Brain pericyte (primary cell): ENCODE measurements at regions not wholly inside any gene's neighbourhood (a gene's known extent, or its start where the extent isn't known, plus 50 kb on each side); places are given as distances from the start of the nearest gene placed in this dataset.

Source experiments
- DNase-seq: peaks from one replicate; pipeline ENCODE4 v3.0.0-alpha.2; 2012; ENCODE audit warnings: low read depth, low spot score

DNA sequence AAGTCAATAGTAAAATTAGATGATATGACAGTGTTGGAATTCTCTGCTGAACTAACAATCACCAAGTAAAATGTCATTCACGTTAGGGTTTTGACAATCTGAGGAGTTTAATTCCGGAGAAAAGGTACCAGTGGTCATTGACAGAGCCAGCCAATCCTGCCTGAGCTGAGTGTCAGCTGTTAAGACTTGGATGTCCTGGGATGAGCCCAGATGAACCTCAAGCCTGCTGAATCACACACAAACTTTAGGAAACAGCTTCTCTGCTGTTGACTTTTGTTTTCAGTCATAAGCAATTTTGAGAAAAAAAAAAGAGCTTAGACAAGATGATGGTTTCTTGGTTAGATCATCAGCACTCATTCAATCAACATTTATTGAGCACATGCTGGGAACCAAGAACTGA is 600.0 kb upstream of the SLC39A10 start:
- no peak for DNase-seq

DNA sequence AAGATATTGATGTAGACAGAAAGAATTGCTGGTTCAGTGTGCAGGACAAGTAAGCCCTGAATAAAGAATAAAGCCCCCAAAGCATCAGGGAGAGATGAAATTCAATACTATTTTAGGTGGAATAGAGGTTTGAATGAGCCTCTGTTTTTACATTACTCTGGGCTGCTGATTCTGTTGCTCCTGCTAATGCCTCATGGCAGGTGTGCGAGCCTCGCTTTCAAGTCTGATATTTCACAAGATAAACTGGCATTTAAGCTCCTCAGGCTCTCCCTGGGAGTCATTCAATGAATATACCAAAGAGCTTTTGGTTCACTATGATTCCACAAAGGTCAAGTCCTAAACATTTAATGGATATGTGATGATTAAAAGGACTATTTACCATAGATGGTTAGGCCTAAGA is 601.0 kb upstream of the SLC39A10 start:
- DNase-seq, result no peak

- DNase-seq, result no peak
Observed at GRCh38 chr2:195051401-195051800, 605.6 kb upstream of the SLC39A10 start.

GRCh38 chr2:195049372-195050031 is 607.5 kb upstream of the SLC39A10 start:
- no peak for DNase-seq

GRCh38 chr2:195047955-195048354 is 609.1 kb upstream of the SLC39A10 start:
- no peak for DNase-seq

DNA sequence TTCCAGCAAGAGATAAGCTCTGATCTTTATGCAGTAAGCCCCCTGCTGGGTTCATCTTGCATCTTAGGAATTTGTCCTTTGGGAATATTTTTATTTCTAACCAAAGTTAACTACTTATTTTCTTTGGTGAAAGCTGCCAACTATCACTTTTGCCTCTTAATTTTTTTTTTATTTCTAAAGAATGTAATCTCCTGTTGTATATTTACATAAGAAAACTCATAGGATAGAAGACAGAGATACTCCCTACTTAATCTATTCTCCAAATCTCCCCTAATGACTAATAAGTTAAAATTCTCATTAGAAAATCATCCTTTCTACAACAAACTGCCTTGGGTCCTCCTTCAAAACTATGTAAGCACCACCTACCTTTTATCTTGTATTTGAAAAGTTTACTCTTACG is 612.2 kb upstream of the SLC39A10 start:
- no peak for DNase-seq

- no peak for DNase-seq
Observed at GRCh38 chr2:195038153-195038552, 618.9 kb upstream of the SLC39A10 start.

DNA sequence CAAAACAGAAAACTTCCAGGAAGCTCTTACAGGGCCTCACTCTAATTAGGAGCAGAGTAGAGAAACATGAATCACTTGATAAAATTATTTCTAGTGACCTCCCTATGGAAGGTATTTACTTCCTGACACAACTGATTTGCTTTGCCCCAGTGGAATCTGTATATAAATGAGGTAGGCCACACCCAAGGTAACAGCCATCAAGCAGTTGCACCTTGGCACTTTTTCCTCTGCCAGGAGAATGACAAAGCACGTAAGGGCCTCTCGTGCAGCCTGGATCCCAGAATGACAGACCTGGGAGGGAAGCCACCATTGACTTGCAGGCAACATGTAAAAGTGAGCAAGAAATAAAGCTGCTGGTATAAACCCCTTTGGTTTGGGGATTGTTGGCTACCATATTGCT is 620.0 kb upstream of the SLC39A10 start:
- DNase-seq, result no peak

DNA sequence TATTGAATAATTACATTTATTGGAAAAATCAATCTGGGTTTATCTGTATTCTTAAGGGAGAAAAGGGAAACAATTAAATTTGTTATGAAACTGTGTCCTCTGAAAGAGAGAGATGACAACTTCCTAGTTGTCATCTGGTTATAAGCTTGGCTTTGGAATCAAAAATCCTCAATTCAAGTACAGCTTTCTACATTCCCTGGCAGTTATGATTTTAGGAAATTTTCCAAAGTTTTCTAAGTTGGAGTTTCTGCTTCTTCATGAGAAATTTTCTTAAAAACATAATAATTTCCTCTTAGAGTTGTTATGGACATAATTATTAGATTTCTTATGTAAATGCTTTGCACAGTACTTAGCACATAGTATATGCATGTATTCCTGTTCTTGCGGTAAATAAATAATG is 625.6 kb upstream of the SLC39A10 start:
- no peak for DNase-seq

- no peak for DNase-seq
Observed at GRCh38 chr2:195029804-195030654, 627.0 kb upstream of the SLC39A10 start.

DNA sequence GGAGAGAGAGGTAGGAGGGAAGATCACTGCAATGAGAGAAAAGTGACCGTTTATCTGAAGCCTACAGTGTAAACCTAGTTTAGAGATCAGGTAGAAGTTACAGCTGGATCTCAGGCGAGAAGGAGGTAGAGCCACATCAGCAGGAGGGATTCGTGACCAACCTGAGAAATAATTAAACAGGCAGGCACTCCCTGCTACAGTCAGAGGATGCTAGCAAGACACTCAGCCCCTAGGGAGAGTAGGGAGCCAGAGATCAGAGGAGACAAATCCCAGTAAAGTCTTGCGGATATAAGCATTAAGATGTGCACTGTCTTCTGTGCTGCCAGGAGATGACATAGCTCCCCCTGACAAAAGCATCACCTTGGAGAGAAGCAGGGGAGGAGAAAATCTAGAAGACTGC is 629.1 kb upstream of the SLC39A10 start:
- DNase-seq, result no peak

DNA sequence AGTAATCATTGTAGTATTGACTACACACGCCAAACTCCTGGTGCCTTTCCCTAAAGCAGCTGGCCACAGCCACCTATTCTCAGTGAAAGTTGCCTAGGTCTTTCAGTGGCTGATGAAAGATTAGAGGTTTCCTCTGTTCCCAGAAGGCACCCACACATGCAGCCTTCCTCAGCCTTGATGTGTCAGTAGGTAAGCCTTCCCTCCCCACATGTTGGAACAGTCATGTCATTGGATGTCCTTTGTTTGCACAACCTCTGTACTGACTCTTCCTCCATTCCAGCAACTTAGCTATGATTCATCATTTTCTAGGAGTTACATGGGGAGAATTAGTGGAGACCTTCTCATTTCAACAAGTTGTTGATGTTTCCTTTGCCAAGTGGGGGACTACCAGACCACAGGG is 630.8 kb upstream of the SLC39A10 start:
- no peak for DNase-seq

- no peak for DNase-seq
Observed at GRCh38 chr2:195022508-195022830, 634.6 kb upstream of the SLC39A10 start.

GRCh38 chr2:195021711-195022507 is 635.1 kb upstream of the SLC39A10 start:
- no peak for DNase-seq

DNA sequence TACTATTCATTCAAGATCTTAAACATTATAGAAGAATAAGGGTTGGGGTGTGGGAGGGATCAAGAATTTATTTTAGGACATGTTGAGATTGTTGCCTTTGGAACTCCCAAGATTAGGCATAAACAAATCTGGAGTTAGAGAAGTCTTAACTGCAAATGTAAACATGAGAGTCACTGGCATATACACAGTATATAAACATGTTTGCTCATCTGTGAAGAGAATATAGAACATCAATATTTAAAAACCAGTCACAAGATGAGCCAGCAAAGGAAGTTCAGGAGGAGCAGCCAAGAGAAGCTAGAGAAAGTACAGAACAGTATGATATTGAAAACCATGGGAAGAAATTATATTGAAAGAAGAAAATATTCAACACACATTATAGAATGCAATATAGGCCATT is 638.6 kb upstream of the SLC39A10 start:
- DNase-seq, result no peak

DNA sequence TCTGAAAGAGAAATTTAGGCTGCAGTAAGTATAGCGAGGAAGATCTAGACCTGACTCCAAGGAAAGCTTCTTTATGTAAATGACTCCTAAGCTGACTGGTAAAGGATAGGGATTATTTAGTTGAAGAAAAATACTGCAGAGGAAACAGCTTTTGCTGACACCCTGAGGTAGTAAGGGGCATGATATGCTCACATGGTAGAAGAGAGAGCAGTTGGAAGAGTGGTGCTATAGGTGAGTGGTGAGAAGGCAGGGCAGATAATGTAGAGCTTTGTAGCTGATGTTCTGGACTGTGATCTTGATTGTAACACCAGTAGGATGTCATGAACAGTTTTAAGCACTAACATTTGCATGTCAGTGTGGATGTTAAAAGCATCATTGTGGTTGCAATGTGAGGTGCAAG is 639.1 kb upstream of the SLC39A10 start:
- no peak for DNase-seq

GRCh38 chr2:195016841-195017240 is 640.2 kb upstream of the SLC39A10 start:
- DNase-seq, result no peak

GRCh38 chr2:195009202-195009601 is 647.8 kb upstream of the SLC39A10 start:
- DNase-seq, result no peak

DNA sequence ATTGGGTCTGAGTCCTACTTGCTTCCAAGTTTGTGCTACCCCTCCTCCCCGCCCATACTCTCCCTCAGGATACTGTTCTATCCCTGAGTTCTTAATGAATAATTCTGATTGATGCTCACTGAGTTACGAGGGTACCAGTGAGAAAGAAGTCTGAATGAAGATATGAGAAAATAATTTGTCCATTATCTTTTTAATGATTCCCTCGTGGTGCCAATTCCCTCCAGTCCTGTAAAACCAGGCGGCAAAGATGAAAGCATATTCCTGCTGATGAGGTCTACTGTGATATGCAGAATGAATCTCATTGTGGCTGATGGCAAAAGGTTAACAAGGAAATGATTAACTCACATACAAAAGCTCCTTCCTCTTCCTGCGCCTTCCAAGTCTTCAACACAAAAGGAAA is 650.2 kb upstream of the SLC39A10 start:
- no peak for DNase-seq

DNA sequence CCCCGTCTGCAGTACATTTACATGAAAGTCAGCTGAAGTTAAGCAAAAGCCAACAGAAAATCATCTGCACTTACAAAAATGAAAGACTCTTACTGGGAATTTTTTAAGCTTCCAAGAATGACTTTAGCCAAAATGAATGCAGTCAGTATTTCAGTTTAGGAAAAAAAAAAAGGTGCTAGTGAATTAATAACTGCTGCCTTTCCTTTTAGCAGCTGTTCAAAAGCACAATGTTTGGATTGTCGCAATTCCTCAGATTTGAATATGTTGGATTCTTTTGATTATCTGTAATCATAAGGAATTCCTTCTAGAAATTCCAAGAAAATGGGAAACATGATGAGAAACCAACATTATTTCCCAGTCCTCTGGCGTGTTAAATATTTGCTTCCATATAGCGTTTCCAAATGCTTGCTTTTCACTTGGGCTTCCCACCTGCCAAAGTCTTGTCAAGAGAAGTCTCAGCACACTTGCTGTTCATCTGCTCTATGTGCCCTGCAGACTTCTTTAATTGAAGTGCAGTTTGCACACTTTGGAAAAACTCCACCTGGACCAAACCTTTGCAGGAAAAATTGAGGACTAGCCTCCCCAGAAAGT is 653.0 kb upstream of the SLC39A10 start:
- no peak for DNase-seq

DNA sequence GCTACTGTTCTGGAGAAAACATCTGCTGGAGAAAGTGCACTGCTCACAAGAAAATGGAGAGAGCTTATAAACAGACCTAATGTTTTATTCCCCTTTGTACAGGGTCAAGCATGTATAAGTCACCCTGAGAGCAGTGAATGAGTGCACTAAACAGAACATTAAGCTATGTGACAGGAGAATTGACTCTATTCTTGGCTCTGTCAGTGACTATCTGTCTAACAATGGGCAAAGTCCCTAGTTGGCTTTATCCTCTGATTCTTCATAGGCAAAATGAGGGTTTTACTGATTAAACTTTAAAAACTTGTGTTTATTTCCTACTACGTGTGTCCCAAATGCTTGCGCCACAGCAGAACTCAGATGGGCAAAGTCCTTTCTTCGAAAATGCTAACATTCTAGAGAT is 655.1 kb upstream of the SLC39A10 start:
- no peak for DNase-seq

DNA sequence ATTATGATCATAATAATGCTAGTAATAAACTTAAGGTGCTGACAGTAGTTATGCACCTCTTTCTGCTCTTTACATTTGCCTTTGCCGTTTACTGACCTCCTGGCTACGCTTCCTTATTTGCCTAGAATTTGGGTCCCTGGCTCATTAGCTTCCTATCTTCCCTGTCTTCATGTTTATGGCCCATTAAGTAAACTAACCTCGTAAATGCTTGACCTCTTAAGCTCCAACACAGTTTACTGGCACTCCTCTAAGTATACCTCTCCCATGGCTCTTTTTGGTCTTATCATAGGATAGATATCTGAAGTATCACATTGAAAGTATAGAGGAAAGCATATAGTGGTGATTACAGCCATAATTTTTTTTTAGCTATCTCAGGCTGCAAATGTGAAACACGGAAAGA is 657.3 kb upstream of the SLC39A10 start:
- DNase-seq, result no peak
